ENCODE measurements at regions not wholly inside any gene's neighbourhood (a gene's known extent, or its start where the extent isn't known, plus 50 kb on each side); places are given as distances from the start of the nearest gene placed in this dataset.
A peak's percentile ranks its signal among the peaks of the same experiment; 100 is the strongest.

- TF ChIP-seq, protein P1, sequence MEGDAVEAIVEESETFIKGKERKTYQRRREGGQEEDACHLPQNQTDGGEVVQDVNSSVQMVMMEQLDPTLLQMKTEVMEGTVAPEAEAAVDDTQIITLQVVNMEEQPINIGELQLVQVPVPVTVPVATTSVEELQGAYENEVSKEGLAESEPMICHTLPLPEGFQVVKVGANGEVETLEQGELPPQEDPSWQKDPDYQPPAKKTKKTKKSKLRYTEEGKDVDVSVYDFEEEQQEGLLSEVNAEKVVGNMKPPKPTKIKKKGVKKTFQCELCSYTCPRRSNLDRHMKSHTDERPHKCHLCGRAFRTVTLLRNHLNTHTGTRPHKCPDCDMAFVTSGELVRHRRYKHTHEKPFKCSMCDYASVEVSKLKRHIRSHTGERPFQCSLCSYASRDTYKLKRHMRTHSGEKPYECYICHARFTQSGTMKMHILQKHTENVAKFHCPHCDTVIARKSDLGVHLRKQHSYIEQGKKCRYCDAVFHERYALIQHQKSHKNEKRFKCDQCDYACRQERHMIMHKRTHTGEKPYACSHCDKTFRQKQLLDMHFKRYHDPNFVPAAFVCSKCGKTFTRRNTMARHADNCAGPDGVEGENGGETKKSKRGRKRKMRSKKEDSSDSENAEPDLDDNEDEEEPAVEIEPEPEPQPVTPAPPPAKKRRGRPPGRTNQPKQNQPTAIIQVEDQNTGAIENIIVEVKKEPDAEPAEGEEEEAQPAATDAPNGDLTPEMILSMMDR (IDR thresholded peaks at IDR 0.05; ENCODE audit: insufficient read depth, low read depth, low read length): peak; percentile 39
- no peak overlapping the region for H3K4me3 ChIP-seq (ENCODE audit: low read depth, low read length)
- peak; percentile 28 for DNase-seq (ENCODE audit: low read depth)
Measured at GRCh38 chr7:95718577-95719410, 53.6 kb upstream of the DYNC1I1 start.

DNA sequence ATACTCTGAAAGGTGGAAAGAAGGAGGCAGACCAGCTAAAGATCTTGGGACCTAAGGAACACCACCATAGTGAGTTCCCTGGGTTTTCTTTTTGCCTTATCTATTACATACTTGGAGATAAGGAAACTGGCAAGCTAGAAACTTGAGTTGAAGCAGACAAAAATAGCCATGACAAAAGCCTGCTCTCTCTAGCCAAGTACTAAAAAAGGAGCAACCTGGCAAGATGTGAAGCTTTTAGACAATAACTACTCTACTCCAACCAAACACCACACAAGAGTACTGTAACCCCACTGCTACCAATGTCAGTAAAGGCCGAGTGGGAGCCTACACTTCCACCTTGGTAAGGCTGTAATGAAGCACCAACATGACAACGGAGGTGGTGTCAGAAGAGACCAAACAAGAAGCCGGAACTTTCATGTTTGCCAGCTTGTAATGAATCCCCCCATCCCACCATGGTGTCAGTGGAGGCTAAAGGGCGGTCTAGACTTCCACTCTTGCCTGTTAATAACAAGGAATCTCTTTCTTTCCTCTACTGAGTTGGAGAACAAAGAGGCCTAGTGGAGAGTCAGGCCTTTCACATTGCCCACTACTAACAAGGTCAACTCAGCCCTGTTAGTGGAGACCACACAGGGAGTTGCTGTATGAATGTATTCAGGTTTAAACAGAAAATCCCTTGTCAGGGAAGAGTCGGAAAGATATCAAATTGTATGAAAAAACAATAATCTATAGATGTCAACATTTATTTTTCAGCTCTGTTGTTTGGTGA is 55.8 kb upstream of the DYNC1I1 start:
- TF ChIP-seq, protein P1 (IDR thresholded peaks at IDR 0.05; ENCODE audit: insufficient read depth, low read depth, low read length): no peak
- DNase-seq (ENCODE audit: low read depth): no peak
- H3K4me3 ChIP-seq (ENCODE audit: low read depth, low read length): no peak overlapping the region

DNA sequence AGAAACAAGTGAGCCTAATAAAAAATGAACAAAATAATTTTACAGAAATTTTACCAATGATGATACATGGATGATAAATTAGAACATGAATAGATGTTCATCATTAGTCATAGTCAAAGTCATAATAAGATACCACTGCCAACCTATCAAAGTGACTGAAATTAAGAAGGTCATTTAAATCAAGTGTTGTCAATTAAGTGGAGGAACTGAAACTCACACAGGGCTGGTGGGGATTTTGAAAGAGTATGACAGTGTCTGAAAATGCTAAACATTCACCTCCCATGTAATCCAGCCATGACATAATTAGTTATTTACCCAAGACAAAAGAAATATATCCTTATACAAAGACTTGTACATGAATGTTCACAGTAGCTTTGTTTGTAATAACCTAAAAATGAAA is 57.1 kb upstream of the DYNC1I1 start:
- TF ChIP-seq, protein P1 (IDR thresholded peaks at IDR 0.05; ENCODE audit: insufficient read depth, low read depth, low read length): no peak
- no peak overlapping the region for H3K4me3 ChIP-seq (ENCODE audit: low read depth, low read length)
- DNase-seq (ENCODE audit: low read depth): no peak

- H3K4me3 ChIP-seq (ENCODE audit: low read depth, low read length): no peak overlapping the region
- TF ChIP-seq, protein P1 (IDR thresholded peaks at IDR 0.05; ENCODE audit: insufficient read depth, low read depth, low read length): no peak
- DNase-seq (ENCODE audit: low read depth): no peak
Measured at GRCh38 chr7:95710711-95711110, 61.6 kb upstream of the DYNC1I1 start.

DNA sequence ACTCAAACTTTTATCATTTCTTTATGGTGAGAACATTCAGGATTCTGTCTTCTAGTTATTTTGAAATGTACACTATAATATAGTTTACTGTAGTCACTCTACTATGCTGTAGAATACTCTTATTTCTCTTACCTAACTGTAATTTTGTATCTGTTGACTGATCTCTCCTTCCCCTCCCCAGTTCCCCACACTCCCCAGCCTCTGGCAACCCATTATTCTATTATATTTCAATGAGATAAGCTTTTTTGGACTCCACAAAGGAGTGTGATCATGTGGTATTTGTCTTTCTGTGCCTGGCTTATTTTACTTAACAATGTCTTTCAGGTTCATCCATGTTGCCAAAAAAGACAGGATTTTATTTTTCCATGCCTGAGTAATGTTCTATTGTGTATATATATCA is 71.4 kb upstream of the DYNC1I1 start:
- no peak overlapping the region for H3K4me3 ChIP-seq (ENCODE audit: low read depth, low read length)
- TF ChIP-seq, protein P1 (IDR thresholded peaks at IDR 0.05; ENCODE audit: insufficient read depth, low read depth, low read length): no peak
- DNase-seq (ENCODE audit: low read depth): no peak

- H3K4me3 ChIP-seq (ENCODE audit: low read depth, low read length): no peak overlapping the region
- DNase-seq (ENCODE audit: low read depth): no peak
- TF ChIP-seq, protein P1 (IDR thresholded peaks at IDR 0.05; ENCODE audit: insufficient read depth, low read depth, low read length): no peak
Measured at GRCh38 chr7:95694334-95694733, 78.0 kb upstream of the DYNC1I1 start.
